Endothelial cell of umbilical vein (primary cell): ENCODE measurements at regions not wholly inside any gene's neighbourhood (a gene's known extent, or its start where the extent isn't known, plus 50 kb on each side); places are given as distances from the start of the nearest gene placed in this dataset.

Experiments
- BruUV-seq: library from RNA; stranded (reverse); fragments of 400-500 nt; replicated peaks from 2 replicates; lab custom pipeline; 2021; lab: Mats Ljungman, UMichigan
- CTCF ChIA-PET: fragments of 300-600, 350-600 bp; sonication (Branson Sonifier 250); formaldehyde crosslinking; loops from one replicate; lab custom pipeline; 2021; ENCODE audit warnings: antibody characterized with exemption, inconsistent platforms; lab: Charles Lee
- POLR2A ChIA-PET: fragments of 300-600, 350-600 bp; sonication (Branson Sonifier 250); formaldehyde crosslinking; loops from one replicate; lab custom pipeline; 2021; ENCODE audit warnings: antibody characterized with exemption, inconsistent platforms; lab: Charles Lee
- DNase-seq: peaks from one replicate; pipeline ENCODE4 v3.0.0-alpha.2; 2011; ENCODE audit warnings: low read depth, low spot score
- FAIRE-seq: peaks from 2 replicates; lab custom pipeline; 2011; peaks lifted over from hg19 to GRCh38; lab: Jason Lieb, UNC
- H2AFZ ChIP-seq: 2 replicates; pipeline ENCODE4 v1.6.0; 2012; ENCODE audit warnings: low read depth, low read length, control low read depth, inconsistent platforms
- H3K27ac ChIP-seq: 2 replicates; pipeline ENCODE4 v1.5.1; 2011; ENCODE audit warnings: low read depth, mild to moderate bottlenecking, control low read depth, low read length, moderate library complexity; ENCODE audit not compliant: insufficient read depth
- H3K27me3 ChIP-seq, 2 experiments: 2 replicates each; pipeline versions ENCODE4 v1.6.0 to v1.6.1; 2011; ENCODE audit warnings: low read length in 2 of 2, mixed read lengths in 1 of 2; ENCODE audit not compliant: control insufficient read depth in 2 of 2, insufficient read depth in 2 of 2
- H3K36me3 ChIP-seq, 2 experiments: 2 replicates in 1 of 2; 3 replicates in 1 of 2; pipeline ENCODE4 v1.5.1; 2011; ENCODE audit warnings: low read length in 2 of 2, mild to moderate bottlenecking in 1 of 2, moderate library complexity in 1 of 2; ENCODE audit not compliant: control insufficient read depth in 2 of 2, insufficient read depth in 2 of 2; ENCODE audit errors: extremely low read depth in 1 of 2
- H3K4me1 ChIP-seq: 3 replicates; pipeline ENCODE4 v1.5.1; 2011; ENCODE audit warnings: mild to moderate bottlenecking, low read length; ENCODE audit not compliant: control insufficient read depth, insufficient read depth; ENCODE audit errors: extremely low read depth
- H3K4me2 ChIP-seq: 2 replicates; pipeline ENCODE4 v1.6.1; 2011; ENCODE audit warnings: low read length, control low read depth, mixed read lengths; ENCODE audit not compliant: insufficient read depth
- H3K4me3 ChIP-seq, 3 experiments: fragments of 200-600 bp in 1 of 3; sonication (generic), shearing (Covaris generic) in 1 of 3; replicated peaks in 1 of 3; 2 replicates each; pipeline ENCODE4 v1.5.1; 2011 to 2016; ENCODE audit warnings: control low read depth in 3 of 3, low read length in 3 of 3, mild to moderate bottlenecking in 2 of 3, inconsistent platforms in 1 of 3, low read depth in 1 of 3, moderate library complexity in 1 of 3; ENCODE audit not compliant: insufficient read depth in 1 of 3
- H3K79me2 ChIP-seq: 2 replicates; pipeline ENCODE4 v1.6.0; 2012; ENCODE audit warnings: low read length, inconsistent platforms; ENCODE audit not compliant: control insufficient read depth, insufficient read depth
- H3K9ac ChIP-seq: replicated peaks from 2 replicates; pipeline ENCODE3; 2011; ENCODE audit warnings: low read length, control low read depth; ENCODE audit not compliant: insufficient read depth; ENCODE audit errors: extremely low read depth
- H3K9me1 ChIP-seq: replicated peaks from 3 replicates; pipeline ENCODE4 v1.6.0; 2011; ENCODE audit warnings: mild to moderate bottlenecking, low read length; ENCODE audit not compliant: control insufficient read depth, insufficient read depth; ENCODE audit errors: extremely low read depth
- H3K9me3 ChIP-seq: replicated peaks from 2 replicates; pipeline ENCODE4 v1.5.1; 2012; ENCODE audit warnings: low read length, inconsistent platforms; ENCODE audit not compliant: control insufficient read depth, insufficient read depth
- H4K20me1 ChIP-seq: replicated peaks from 2 replicates; pipeline ENCODE3; 2011; ENCODE audit warnings: mild to moderate bottlenecking, low read length; ENCODE audit not compliant: control insufficient read depth, insufficient read depth; ENCODE audit errors: extremely low read depth
- EZH2 ChIP-seq: IDR thresholded peaks from 2 replicates; pipeline ENCODE4 v1.6.1; 2012; ENCODE audit warnings: borderline replicate concordance, low read depth, mild to moderate bottlenecking, moderate library complexity, low read length, inconsistent platforms; ENCODE audit not compliant: severe bottlenecking
- FOS ChIP-seq: IDR thresholded peaks from 2 replicates; pipeline ENCODE4 v1.6.1; 2011; ENCODE audit warnings: mild to moderate bottlenecking, low read length, moderate library complexity, borderline replicate concordance; ENCODE audit not compliant: insufficient read depth
- GATA2 ChIP-seq: IDR thresholded peaks from 2 replicates; pipeline ENCODE4 v1.7.0; 2011; ENCODE audit warnings: low read depth, mild to moderate bottlenecking, moderate library complexity, mixed read lengths, low read length; ENCODE audit not compliant: insufficient read length, insufficient read depth
- JUN ChIP-seq: IDR thresholded peaks from 2 replicates; pipeline ENCODE4 v1.6.1; 2011; ENCODE audit warnings: borderline replicate concordance, low read depth; ENCODE audit not compliant: insufficient read length, insufficient read depth
- MYC ChIP-seq: IDR thresholded peaks from one replicate; pipeline ENCODE4 v1.6.1; 2011; ENCODE audit warnings: mild to moderate bottlenecking, low read depth, low read length
- POLR2A ChIP-seq: IDR thresholded peaks from 2 replicates; pipeline ENCODE4 v1.6.1; 2012; ENCODE audit warnings: low read depth, mild to moderate bottlenecking, control low read depth, low read length
- POLR2AphosphoS5 ChIP-seq: IDR thresholded peaks from 2 replicates; pipeline ENCODE4 v1.6.1; 2012; ENCODE audit warnings: low read depth, mild to moderate bottlenecking, control low read depth, low read length, moderate library complexity; ENCODE audit not compliant: insufficient read depth
- dilution Hi-C: fragments of 300-500 bp; cut with MboI; formaldehyde crosslinking; loops from one replicate; pipeline ENCODE4 v1.15.0; 2019; ENCODE audit warnings: low sequenced_read_pairs; ENCODE audit not compliant: extremely low pct_ligation_motif_present
- intact Hi-C: fragments of 100-400 bp; cut with micrococcal nuclease; formaldehyde crosslinking; loops from one replicate; pipeline ENCODE4 v1.10.0; 2022
- TF ChIP-seq, protein P1 (sequence below): IDR thresholded peaks from 2 replicates; pipeline ENCODE4 v1.6.1; 2011; ENCODE audit not compliant: insufficient read depth, insufficient read length
- TF ChIP-seq, protein P2 (sequence below), 2 donors: IDR thresholded peaks; 1 replicate in 1 of 2; 2 replicates in 1 of 2; pipeline ENCODE4 v1.5.1; 2011; ENCODE audit warnings: low read length in 2 of 2, mild to moderate bottlenecking in 2 of 2, moderate library complexity in 2 of 2, control low read depth in 1 of 2, inconsistent platforms in 1 of 2, low read depth in 1 of 2; ENCODE audit not compliant: insufficient read depth in 1 of 2; ENCODE audit errors: extremely low read depth in 1 of 2

DNA sequence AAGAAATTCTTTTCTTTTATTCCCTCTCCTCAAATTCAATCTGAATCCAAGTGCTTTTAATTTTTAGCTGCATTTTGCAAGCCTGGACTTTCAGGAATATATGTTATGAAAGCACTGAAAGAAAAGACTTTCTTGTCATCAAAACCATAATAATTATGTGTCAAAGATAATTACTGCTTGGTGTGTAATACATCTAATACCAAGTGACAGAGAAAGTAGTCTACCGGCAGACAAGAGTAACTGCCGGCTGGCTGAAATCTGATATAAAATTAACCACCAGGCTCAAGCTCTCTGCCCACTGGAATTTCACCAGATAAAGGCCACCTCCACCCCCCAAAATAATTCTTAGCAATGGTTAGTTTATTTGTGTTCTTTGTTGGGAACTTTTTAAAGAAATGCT, 220.9 kb upstream of the CDIN1 start:
- no peak overlapping the region for H3K4me2 ChIP-seq
- intact Hi-C loops = no loop called here
- no TSS peak for BruUV-seq

More for the DNA sequence above, 220.9 kb upstream of the CDIN1 start:
- no peaks in the 10 kb centered on the region for H3K36me3 ChIP-seq
- DNase-seq (no peak), FAIRE-seq (no peak)
- CTCF ChIA-PET = interaction anchor here (1.2 to 3.1 kb wide), 6 partner anchors 9 to 1070 kb away, joined by 3 to 10 read pairs (median 6); no protein-coding TSS in a partner anchor
- no peaks in the 10 kb centered on the region for H3K9me3 ChIP-seq
- no peaks in the 10 kb centered on the region for H4K20me1 ChIP-seq
- no peaks in the 10 kb centered on the region for H3K79me2 ChIP-seq
- dilution Hi-C loops = no loop called here
- no peaks in the 10 kb centered on the region for H3K9me1 ChIP-seq
- H3K4me1 ChIP-seq = no peaks in the 10 kb centered on the region
- no peak overlapping the region for H3K4me3 ChIP-seq
- H3K27ac ChIP-seq = no peak overlapping the region
- H3K27me3 ChIP-seq = no peaks in the 10 kb centered on the region
- POLR2A ChIA-PET = no interaction called here
- no peak overlapping the region for H3K9ac ChIP-seq
- TF ChIP-seq, protein P1, sequence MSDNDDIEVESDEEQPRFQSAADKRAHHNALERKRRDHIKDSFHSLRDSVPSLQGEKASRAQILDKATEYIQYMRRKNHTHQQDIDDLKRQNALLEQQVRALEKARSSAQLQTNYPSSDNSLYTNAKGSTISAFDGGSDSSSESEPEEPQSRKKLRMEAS = no peak
- TF ChIP-seq POLR2A (no peak), POLR2AphosphoS5 (no peak), MYC (no peak), EZH2 (no peak), JUN (no peak), GATA2 (no peak), FOS (no peak)
- TF ChIP-seq, protein P2, sequence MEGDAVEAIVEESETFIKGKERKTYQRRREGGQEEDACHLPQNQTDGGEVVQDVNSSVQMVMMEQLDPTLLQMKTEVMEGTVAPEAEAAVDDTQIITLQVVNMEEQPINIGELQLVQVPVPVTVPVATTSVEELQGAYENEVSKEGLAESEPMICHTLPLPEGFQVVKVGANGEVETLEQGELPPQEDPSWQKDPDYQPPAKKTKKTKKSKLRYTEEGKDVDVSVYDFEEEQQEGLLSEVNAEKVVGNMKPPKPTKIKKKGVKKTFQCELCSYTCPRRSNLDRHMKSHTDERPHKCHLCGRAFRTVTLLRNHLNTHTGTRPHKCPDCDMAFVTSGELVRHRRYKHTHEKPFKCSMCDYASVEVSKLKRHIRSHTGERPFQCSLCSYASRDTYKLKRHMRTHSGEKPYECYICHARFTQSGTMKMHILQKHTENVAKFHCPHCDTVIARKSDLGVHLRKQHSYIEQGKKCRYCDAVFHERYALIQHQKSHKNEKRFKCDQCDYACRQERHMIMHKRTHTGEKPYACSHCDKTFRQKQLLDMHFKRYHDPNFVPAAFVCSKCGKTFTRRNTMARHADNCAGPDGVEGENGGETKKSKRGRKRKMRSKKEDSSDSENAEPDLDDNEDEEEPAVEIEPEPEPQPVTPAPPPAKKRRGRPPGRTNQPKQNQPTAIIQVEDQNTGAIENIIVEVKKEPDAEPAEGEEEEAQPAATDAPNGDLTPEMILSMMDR (IDR thresholded peaks at IDR 0.05; ENCODE audit: extremely low read depth in 1 of 2, insufficient read depth in 1 of 2, low read depth in 1 of 2, low read length in 2 of 2) = no peak
- H2AFZ ChIP-seq = no peak overlapping the region
